NCI-H345 (cell line): ENCODE measurements at regions not wholly inside any gene's neighbourhood (a gene's known extent, or its start where the extent isn't known, plus 50 kb on each side); places are given as distances from the start of the nearest gene placed in this dataset.
"Not testable (repeated sequence)": the region's sequence is repeated elsewhere in the genome, so short reads cannot be mapped to it uniquely, and the experiment has no call there.

Experiments
- DNase-seq: peaks from one replicate; lab custom pipeline; 2025; lab: John Stamatoyannopoulos, UW

- not testable (repeated sequence) for DNase-seq
These were observed 55.9 kb upstream of the ACSM6 start for GRCh38 chr10:95137990-95138625.

- no peak for DNase-seq
These were observed 59.5 kb upstream of the ACSM6 start for GRCh38 chr10:95134490-95134889.

GRCh38 chr10:95133997-95134396 lies 60.0 kb upstream of the ACSM6 start:
- DNase-seq, result no peak

GRCh38 chr10:95133016-95133752 lies 60.9 kb upstream of the ACSM6 start:
- peak; percentile 74 for DNase-seq

GRCh38 chr10:95130429-95130828 lies 61.1 kb upstream of the CYP2C8 start:
- not testable (repeated sequence) for DNase-seq

- no peak for DNase-seq
These were observed 56.3 kb upstream of the CYP2C8 start for GRCh38 chr10:95125582-95125981.

- DNase-seq, result no peak
These were observed 53.4 kb upstream of the CYP2C8 start for GRCh38 chr10:95122736-95123135.

- peak; percentile 22 for DNase-seq
These were observed 52.6 kb upstream of the CYP2C8 start for GRCh38 chr10:95121904-95122303.
